ENCODE measurements at regions not wholly inside any gene's neighbourhood (a gene's known extent, or its start where the extent isn't known, plus 50 kb on each side); places are given as distances from the start of the nearest gene placed in this dataset.
"Not testable (repeated sequence)": the region's sequence is repeated elsewhere in the genome, so short reads cannot be mapped to it uniquely, and the experiment has no call there.

DNA sequence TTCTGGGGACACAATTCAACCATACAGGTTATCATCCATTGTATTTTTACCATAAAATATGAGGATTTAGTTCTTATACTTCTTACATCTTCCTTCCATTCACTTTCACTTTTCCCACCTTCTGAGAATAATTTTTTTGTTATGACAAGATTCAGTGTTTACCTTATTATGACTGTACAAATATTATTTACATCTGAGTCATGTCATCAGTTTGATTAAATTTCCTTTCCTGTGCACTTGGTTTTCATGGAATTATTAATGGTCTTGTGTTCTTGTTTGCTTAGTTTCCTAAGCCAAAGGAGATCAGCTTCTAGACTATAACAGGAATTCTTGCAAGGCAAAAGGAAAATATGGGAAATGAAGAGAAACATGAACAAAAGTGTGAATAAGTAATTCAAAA, 366.5 kb downstream of the TMEM38B start:
- DNase-seq: no peak

DNA sequence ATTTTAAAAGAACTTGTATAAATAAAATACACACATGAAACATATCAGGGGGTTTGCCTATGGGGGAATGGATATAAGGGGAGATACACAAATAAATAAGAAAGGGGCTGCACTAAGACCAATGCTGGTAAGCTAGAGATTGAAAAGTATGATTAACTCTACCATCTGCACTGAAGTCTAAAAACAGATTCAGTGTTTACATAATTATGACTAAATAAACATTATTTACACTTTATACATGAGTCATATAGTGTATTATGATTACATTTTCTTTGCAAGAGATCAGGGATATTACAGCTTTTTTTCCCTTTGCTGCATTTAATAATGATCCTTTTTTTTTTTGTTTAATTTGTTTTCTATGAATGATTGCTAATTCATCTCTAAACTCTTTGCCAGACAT, 367.9 kb downstream of the TMEM38B start:
- no peak for DNase-seq

DNA sequence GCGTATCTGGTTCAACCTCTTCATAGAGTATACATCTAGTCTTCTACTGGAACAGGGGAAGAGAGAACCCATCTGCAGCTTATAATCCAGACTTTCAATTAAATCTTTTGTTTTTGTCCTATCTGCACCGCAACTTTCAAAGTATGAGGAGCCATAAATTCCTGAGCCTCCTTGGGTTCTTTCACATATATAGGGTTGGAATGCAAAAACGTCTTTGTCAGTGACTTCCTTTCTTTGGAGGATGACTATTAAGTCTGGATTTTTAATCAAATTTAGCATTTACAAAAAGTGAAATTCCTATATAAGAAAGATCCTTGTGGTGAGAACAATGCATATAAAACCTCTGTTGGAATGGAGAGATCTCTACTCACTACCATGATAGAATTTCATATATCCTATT, 370.8 kb downstream of the TMEM38B start:
- no peak for DNase-seq

DNA sequence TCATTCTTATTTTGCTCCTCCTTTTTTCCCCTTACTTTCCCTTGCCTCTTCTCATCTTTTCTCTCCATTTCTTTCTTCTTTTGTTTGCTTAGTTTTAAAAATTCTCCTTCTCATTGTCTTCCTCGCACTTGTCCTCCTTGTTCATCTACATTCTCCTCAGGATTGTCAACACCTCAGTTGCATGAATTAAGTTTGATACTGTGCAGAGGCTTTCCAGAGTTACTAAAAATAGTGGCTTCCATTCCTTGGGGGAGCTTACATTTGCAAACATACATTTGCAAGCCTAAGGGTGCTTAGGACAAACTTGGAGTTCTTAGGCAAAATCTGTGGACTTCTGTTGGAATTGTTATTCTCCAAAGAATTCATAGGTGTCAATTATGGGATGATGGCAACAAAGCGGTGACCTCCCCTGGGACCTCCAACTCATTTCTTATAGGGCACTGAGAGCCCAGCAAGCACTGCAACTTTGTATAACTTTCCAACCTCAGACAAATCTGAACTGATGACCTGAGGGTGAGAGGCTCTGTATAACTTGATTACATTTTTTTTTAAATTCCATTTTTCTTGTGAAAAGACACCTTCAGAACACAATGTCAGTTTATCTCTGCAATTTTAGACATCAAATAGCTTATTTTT, 371.4 kb downstream of the TMEM38B start:
- DNase-seq: no peak

DNA sequence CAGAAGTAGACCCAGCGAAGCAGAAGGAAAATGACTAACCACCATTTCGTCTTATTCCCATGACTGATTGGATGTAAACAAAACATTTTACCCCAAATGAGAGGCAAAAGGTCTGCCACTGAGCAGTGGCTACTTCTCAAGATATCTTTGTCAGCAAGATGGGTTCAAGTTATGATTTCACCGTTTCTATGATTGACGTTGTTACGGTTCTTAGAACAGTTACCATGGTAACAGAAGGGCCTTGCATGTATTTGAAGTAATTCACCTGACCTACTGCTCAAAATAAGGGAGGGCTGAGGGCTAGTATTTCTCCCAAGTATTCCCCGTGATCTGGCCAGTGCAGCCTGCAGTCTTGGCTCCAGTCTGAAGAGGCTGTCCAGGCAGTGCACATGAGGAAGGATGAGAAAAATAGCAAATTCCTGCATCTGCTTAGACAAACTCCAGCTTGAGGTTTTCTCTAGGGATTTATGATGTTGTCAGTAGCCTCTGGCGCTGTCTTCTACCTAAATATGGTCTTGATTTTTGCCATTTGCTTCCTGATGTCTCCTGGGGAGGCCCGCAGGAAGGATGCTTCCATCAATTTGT, 372.7 kb downstream of the TMEM38B start:
- no peak for DNase-seq

DNA sequence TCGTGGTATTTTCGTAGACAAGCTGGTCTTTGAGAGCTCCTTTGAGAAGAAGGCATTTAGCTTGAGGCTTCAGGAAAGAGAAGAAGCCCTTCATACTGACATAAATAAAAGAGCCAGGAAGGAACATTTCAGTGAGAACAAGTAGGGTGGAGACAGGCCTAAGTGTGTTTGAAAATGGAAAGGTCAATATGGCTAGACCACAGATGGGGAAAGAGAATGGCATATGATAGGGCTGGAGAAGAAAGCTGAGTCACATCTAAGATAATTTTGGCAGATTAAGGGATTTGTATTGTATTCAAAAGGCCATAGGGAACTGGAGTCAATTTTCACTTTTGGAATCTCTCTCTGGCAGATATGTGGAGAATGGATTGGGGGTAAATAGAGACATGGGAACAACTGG, 374.9 kb downstream of the TMEM38B start:
- DNase-seq: no peak

DNA sequence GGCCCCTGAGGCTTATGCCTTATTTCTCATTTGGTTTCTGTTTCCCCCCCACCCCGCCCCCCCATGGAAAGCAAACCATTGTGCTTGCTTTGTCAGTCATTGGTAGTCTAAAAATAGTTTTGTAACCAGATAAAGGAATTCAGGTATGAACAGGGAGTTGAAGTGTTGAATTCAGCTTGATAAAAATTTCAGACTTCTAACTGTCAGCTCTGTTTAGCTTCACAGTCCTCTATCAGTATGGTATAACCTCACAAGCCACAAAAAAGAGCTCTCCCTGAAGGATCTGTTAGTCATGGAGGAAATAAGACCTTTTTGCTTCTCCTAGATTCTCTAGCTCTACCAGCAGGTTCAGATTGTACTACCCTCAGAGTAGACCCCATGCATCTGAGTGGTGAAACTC, 378.1 kb downstream of the TMEM38B start:
- DNase-seq: no peak

DNA sequence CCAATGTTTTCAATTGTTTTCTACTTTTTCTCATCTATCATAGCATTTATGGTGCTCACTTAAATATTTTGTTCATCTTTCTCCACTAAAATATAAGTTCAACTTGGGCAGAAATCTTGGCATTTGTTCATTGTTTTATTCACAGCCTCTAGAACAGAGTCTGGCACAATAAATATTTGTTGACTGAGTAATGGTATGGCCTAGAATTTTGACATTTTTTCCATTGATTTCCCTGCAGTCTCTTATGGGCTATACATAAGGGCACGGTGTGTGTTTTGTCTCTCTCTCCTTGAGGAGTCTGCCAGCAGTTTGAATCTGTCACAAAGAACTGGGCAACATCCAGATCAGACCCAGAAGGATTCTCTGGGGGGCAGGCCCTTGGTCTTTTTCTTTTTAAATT, 379.7 kb downstream of the TMEM38B start:
- no peak for DNase-seq

DNA sequence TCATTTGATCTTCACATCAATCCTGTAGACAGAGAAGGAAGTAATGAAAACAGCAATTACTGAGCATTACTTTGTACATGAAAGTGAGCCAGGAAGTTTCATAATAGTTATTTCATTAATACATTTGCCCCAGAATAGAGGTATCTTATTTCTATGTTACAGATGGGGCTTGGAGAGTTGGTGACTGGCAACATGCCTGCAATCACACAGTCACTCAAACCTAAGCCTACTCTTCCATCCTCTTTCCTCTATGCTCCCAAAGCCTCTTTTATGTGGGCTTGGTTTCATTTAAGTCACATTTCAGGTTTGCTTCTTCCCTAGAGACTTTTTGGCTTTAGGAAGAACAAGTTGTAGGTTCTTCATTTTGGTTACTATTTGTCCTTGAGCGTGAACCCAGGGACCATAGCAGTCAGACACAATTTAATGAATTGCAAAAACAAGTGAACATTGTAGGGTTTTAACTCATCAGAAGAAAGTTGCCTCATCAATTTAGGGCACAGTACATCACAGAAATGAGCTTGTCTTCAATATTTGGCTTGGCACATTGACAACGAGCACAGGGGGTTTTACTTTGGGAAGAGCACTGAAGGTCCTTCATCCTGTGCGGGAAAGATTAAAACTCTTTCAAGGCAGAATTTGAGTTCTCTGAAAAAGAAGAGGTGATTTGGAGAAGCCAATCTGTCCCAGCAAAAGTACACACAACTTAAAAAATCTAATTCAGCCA, 381.1 kb downstream of the TMEM38B start:
- no peak for DNase-seq

DNA sequence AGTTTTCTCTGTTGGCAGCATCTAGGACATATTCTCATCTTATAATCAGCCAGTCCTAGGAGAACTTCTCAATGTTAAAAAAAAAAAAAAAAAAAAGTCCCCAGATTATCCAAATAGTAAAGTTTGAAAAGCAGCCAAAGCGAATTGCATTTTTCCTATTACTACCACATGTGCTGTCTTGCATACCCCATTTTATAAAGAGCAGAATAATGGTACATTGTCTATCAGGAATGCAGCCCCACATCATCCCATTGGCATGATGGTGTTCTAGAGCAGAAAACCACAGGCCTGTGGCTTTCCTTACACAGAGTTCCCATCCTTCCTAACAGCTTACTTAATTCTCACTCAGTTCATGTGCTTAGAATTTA, 381.6 kb downstream of the TMEM38B start:
- DNase-seq: no peak

DNA sequence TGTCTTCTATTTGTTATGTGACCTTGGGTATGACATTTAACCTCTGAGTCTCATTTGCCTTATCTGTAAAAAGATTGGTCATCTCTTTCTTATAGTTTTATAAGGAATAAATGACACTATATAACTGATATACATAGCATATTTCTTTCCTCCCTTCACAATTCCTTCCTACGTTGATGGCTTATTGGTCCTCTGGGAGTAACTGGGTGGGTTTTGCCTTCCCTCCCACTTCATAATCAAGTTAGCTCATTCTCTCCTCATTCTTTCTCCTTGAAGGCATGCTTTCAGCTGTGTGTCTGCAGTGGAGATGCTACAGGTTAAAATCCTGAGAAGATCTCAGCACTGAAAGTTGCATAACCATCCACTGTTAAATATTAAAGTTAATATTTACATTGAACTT, 382.4 kb downstream of the TMEM38B start:
- no peak for DNase-seq

DNA sequence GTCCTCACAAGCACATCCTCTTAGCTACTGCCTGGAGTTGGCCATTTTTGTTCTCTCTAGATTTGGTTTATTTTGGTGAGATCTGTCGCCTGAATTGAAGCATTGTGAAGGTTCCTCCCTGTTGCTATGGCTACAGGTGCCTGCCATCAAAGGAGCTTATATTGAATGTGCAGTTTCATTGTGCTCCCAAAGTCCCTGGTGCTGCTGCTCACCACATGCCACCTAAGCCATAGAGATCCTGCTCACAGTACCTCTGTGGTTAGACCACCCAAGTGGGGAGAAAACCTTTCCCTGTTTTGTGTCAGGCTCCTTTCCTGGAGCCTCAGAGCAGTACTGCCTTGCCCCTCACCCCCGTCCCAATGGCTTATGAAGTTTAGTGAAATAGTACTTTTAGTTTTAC, 383.4 kb downstream of the TMEM38B start:
- DNase-seq: no peak

DNA sequence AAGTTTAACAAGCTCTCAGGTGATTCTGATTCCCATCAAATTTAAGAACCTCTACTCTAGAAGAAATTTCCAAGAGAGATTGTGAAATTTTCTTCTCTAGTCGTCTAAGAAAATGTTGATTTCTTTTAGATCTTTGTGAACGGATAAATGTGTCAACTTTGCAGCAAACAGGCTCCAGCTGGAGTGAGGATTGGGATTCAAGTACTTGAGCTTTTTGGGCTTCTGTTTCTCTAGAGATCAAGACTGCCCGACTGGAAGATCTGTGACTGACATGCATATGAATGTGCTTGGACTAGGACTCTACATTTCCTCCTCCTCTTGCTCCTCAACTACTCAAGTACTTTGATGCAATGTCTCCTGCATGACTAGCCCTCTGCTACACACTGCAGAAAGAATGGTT, 388.3 kb downstream of the TMEM38B start:
- no peak for DNase-seq

DNA sequence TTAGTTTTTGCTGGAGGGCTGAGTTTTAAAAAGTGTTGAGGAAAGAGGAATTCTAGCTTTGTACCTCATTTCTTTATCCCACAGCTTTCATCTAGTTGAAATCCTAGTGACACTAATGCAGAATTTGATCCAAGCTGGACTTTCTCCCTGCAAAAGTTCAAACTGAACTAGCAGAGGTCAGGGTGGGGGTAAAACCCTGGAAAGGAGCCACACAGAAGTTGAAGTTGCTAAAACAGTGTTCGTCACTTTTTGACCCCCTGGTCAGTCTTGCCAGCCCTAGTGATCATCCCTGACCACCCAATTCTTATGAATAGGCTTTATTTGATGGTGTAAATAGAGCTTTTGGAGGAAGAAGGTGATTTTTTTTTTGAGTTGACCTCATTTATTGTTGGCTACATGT, 390.4 kb downstream of the TMEM38B start:
- no peak for DNase-seq

DNA sequence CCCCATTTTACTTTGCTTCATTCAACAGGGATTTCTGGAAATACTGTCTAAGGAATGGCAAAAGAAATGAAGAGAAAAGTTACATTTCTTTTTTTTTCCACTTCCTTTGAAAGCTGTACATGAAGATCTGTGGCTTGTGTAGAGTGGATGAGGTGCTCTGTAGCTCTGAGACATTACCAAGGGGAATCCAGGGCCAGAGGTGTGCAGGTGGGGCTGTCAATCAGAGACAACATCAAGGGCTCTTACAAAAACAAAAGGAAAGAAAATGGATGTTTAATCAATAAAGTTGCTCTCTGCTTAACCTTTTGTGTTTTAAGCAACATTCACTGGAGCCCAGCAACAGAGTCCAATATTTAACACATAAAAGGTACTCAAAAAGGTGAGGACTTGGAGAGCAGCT, 391.1 kb downstream of the TMEM38B start:
- no peak for DNase-seq

DNA sequence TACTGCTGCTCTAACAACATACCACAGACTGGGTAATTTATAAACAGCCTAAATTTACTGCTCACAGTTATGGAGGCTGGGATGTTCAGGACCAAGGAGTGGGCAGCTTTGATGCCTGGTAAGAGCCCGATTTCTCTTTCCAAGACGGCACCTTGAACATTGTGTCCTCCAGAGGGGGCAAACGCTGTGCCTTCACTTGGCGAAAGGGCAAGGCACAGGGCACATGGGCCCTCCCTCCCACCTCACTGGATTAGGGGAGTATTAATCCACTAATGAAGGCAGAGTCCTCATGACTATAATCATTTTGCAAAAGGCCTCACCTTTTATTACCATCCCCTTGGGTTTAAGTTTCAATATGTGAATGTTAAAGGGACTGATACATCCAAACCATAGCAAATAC, 397.7 kb downstream of the TMEM38B start:
- DNase-seq: no peak

DNA sequence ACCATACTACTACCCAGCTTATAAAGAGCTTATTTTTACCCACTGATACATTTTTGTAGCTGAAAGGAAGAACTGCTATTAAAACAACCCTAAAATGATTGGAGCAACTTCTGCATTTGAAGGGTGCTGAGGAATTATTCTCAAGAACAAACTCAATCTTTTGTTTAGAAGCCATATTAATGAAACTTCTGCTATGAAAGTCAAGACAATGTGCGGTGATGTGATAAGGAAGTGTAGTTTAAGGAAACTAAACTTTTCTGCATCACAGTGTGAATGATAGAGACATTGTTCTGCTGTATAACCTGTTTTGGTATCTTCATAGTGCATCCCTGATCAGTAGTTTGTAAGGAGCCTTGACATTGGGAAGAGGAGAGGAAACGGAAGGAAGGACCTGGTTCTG, 408.5 kb downstream of the TMEM38B start:
- no peak for DNase-seq

DNA sequence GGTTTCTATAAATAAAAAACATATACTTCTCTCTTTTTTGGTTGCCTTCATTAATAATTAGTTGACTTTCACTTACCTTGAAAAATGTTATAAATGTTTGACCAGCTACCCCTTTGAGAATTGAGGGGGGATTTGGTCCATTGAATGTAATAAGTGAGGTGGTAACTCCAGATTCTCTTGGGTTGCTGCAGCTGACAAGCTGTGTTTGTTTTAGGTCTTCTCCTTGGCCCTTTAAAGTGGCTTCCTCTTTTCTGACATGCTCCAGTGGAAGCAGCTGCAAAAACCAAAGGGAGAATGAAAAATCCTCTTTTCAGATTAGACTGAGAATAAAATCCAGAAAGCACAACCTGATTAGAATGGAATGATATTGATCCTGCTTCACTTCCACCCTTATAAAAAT, 410.5 kb downstream of the TMEM38B start:
- DNase-seq: no peak

DNA sequence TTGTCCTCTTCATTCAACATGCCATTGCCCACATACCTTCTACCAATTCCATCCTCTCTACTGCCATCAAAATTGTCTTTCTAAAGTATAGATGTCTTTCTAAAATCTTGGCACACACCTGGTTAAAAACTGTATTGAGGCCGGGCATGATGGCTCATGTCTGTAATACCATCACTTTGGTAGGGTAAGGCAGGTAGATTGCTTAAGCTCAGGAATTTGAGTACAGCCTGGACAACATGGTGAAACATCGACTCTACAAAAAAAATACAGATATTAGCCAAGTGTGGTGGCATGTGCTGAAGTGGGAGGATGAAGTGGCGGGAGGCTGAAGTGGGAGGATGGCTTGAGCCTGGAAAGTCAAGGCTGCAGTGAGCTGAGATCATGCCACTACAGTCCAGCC, 412.1 kb downstream of the TMEM38B start:
- DNase-seq: no peak

DNA sequence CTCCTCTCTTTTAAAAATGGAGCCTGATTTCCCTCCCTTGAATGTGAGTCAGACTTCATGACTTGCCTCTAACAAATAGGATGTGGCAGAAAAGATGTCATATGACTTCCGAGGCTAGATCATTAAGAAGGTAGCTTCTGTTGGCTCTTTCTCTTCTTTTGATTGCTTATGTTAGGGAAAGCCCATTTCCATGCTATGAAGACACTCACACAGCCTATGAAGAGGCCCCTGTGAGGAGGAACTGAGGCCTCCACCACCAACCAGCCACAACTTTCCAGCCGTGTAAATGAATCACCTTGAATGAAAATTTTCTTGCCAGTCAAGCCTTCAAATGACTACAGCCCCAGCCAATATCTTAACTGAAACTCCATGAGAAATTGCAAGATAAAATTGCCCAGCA, 413.4 kb downstream of the TMEM38B start:
- no peak for DNase-seq

DNA sequence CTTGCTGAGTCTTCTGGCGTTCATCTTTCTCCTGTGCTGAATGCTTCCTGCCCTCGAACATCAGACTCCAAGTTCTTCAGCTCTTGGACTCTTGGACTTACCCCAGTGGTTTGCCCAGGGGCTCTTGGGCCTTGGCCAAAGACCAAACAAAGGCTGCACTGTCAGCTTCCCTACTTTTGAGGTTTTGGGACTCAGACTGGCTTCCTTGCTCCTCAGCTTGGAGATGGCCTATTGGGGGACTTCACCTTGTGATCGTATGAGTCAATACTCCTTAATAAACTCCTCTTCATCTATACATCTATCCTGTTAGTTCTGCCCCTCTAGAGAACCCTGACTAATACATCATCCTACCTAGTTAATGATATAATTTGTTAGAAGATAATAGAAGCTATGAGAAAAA, 415.4 kb downstream of the TMEM38B start:
- not testable (repeated sequence) for DNase-seq

DNA sequence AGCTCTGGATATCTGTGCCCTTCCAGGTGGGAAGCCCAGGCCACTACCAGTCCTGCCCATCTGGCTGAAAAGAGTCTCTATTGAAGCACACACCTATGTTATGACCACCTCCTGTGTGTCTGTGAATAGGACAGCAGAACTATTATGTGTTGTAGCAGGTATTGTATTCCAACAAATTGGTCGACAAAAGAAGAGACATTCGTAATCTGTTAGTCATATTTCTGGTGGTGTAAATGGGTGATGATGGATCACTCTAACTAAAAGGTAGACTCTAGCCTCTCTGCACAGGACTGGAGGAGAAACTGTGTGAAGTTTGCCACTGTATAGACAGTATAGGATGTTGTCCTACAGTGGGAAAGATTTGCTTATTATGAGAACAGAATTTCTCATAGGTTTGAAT, 416.1 kb downstream of the TMEM38B start:
- DNase-seq: no peak

DNA sequence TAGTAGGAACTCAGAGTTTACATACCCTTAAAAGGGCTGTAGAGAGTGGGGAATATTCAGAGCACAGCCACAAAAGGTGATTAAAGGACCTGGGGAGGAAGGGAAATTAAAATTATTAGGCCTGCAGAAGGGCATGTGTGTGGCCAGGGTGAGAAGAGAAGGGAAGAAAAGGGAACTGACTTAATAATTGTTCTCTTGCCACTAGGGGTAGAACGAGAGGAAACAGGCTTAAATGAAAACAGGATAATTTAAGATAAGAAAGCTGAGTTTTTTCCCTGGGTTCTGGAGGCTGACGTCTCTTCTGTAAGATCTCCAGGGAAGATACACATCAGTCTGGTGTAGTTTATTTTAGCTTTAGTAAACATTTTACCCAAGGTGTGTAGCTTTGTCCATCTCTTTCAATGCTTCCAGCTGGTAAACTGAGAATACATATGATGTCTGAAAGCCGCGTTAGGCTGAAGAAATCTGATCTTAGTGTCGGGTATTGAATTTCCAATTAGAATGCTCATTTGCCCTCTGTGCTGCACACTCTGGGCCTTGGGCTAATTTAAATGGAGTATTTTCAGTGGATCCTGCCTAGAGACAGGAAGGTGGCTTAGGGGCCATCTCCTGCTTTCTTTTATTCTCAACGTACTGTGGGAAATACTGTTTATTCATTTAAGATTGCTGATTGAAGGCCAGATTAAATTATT, 416.8 kb downstream of the TMEM38B start:
- no peak for DNase-seq

DNA sequence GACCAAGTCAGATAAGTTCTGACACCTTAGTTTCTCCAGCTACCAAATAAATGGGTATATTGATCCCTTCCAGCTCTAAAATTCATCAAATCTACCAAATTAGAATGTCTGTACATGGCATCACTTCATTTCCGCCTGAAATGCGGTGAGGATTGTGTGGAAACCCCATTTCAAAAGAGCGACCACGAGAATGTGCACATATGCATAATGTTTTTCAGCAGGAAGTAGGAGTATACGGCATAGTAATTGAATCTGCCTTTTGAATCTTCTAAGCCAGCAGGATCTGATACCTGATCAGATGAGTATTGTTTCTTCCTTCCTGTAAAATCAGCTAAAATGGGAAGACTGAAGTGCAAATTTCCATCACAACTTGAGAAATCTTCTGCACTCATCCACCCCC, 418.6 kb downstream of the TMEM38B start:
- no peak for DNase-seq
